ENCODE measurements at regions not wholly inside any gene's neighbourhood (a gene's known extent, or its start where the extent isn't known, plus 50 kb on each side); places are given as distances from the start of the nearest gene placed in this dataset.
A peak's percentile ranks its signal among the peaks of the same experiment; 100 is the strongest.

- DNase-seq, result no peak
Observed at GRCh38 chr5:90185897-90186468, 223.6 kb downstream of the CETN3 start.

- DNase-seq, result no peak
Observed at GRCh38 chr5:90184764-90185163, 224.8 kb downstream of the CETN3 start.

DNA sequence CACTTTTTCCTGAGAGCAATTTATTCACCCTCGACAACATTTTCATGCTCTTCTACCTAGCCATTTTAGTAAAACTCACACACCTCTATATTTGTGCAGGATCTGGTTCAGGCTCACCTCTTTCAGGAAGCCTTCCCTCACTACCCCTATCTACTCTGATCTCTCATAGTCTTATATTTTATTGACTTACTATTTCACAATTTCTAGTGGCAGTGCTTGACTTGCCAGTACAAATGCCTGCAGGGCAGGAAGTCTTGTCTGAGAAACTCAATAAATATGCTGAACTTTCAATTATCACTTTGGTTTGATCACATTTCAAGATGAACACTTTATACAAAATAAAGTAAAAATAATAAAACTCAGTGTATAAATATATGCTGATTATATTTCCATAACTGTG, 226.8 kb downstream of the CETN3 start:
- DNase-seq, result no peak

- DNase-seq, result no peak
Observed at GRCh38 chr5:90174236-90174635, 235.3 kb downstream of the CETN3 start.

- DNase-seq, result no peak
Observed at GRCh38 chr5:90173299-90174030, 236.1 kb downstream of the CETN3 start.

DNA sequence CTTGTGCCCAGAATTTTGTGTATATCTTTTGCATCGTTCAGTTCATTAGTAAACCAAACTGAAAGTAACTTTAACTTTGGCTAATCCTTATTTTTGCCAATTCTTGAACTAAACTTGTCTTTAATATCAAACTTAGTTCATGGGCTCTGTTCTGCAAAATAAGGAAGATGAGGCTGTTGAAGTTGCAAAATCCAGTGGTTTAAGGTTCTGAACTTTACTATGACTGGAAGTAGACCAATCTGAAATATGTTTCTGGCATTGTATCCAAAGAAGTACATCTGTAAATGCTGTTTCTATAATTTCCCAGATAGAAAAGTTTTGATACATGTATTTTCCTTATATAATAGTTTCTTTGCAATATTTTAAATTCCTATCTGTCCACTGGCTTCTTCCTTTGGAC, 238.1 kb downstream of the CETN3 start:
- DNase-seq, result peak; percentile 3 to 14

- peak in 1 of 2 donors; percentile 3 for DNase-seq
Observed at GRCh38 chr5:90170261-90170660, 239.3 kb downstream of the CETN3 start.

DNA sequence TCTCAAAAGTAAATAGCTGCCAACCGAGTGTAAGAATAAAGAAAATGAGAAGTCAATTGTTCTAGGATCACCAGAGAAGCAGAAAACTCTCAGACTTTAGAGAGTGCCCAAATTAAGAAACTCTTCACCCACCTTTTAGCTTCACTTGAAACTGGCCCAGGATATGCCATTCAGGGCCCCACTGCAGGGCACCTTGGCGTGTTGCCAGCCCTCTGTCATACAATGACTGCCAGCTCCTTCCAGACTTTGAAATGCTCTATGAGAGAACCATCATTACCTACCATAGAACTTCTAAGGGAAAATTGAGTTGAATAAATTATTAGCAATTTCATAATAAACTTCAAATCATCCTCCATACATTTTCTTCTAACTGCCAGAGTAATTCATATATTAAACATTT, 240.5 kb downstream of the CETN3 start:
- DNase-seq, result no peak

DNA sequence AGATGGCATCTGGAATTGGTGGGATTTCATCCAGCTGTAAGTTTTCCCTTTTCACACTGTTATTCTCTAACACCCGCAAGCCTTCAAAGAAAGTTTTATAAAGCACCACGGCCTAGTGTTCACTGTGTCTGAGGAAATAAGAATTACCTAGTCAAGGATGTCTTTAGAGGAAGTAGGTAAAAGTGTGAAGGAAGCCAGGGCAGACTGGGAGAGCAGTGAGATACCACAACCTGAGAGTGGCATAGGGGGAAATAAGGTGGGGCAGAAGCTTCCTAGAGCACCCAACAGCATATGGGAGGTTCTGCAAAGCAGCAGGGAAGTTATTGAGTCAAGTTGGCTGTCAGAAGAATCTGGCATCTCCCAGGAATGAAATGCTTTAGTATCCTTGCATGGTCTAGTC, 241.2 kb downstream of the CETN3 start:
- no peak for DNase-seq

GRCh38 chr5:90166816-90167215, 242.7 kb downstream of the CETN3 start:
- no peak for DNase-seq

DNA sequence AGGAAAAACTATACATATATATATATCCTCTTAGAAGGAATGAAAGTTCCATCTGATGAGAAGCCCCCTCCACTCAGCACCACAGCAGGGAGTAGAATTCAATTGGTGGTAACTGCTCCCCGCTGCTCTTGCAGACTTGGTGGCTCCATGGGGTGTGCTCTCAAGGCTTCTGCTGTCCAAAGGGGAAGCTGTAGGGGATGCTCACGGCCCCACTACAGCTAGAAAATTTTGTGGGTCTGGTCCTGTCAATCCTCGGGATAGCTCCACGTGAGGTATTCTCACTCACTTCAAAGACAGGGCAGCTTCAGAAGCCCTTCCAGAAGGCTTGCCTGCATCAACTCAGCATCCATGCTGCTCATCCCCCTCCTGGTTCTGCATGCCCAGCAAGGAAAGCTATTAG, 247.2 kb downstream of the CETN3 start:
- DNase-seq, result no peak

DNA sequence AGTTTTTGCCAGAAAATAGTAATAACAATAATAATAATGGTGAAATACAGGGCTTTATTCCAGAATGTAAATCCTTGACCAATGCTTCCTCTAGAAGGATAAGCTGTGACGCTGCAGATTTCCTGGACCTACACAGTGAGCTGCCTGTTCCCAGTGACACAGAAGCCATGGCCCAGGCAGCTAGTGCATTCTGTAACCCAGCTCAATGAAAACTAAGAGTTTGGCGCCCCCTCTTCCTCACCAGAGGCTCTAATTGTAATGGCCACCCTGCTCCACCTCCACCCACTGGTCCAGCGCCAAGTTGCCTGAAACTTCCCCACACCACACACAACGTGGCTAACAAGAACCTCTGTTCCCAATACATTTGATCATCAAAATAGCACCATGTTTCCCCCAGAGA, 248.1 kb downstream of the CETN3 start:
- DNase-seq, result peak; percentile 25 to 45

- no peak for DNase-seq
Observed at GRCh38 chr5:90158131-90158530, 251.4 kb downstream of the CETN3 start.

- no peak for DNase-seq
Observed at GRCh38 chr5:90153031-90153430, 256.5 kb downstream of the CETN3 start.

GRCh38 chr5:90144625-90145327, 264.8 kb downstream of the CETN3 start:
- DNase-seq, result no peak

DNA sequence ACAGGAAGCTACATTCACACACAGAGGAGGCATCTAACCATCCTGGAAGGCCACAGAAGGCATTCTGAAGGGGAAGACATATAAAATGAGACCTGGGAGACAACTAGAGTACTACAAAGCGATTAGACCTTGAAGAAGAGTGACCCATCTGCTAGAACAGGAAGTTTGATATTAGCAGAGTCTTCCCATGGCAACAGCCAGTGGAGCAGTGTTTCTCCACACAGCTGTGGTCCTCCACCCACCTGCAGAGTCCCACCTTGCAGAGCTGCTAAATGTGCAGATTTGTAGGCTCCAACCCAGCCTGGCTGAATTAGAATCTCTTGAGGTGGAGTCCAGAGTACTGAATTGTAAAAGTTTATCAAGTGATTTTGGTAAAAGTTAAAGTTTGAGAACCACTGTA, 267.0 kb downstream of the CETN3 start:
- DNase-seq, result no peak

DNA sequence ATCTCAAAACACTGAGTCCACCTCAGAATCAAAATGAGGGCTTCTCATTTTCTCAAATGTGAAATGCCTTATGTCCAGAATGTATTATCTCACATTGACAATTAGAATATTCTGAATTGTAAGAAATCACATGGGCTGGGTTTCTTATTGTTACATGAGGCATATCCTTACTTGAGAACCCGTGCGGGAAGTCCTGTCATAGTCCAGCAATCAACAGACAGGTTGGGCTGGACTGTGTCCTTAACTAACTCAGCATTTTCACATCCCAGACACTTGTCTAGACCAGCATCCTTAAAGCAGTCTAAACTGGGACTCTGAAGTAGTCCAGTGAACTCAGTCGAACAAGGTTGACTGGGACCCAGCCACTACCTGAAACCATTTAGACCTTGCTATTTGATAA, 267.6 kb downstream of the CETN3 start:
- no peak for DNase-seq

GRCh38 chr5:90136952-90137528, 272.5 kb downstream of the CETN3 start:
- DNase-seq, result no peak

DNA sequence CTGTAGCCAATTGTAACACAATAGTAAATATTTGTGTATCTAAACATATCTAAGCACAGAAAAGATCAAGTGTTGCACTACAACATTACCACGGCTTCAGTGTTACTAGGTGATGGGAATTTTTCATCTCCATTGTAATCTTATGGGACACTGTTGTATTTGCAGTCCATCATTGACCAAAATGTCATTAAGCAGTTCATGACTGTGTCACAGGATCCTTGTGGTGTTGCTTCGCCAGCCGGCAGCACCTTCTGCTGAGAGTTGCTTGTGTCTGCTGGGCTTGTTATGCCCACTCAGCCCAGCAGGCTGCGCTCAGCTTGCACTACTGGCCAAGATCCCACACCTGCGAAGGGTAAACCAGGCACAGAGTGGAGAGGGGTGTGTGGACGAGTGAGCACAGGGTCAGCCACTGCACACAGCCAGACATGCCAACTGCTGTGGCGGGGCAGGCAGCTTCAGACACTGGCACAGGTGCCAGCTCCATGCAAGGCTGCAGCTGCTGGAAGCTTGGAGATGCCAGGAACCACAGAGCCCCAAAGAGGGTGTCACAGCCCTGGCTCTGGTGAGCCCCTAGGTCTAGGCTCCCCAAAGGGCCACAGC, 273.7 kb downstream of the CETN3 start:
- no peak for DNase-seq

DNA sequence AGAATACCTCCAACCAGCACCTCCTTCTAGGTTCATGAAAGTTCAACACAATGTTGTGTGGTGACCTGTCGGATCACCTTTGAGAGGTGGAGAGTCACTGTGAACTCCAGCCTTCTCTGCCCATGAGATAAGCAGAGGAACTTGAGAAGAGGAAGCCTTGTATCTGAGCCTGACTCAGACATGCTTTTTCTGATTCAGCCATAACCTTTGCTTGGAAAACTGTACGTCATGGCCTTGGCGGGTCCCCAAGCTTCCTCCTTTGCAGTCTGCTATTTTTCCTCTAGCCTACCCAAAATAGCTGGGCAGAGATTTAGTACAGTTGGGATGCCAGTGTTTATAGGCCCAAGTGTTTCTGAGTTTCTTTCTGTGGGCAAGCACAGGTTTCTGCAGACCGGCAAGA, 274.7 kb downstream of the CETN3 start:
- peak; percentile 51 to 55 for DNase-seq

- DNase-seq, result no peak
Observed at GRCh38 chr5:90134381-90134780, 275.2 kb downstream of the CETN3 start.

DNA sequence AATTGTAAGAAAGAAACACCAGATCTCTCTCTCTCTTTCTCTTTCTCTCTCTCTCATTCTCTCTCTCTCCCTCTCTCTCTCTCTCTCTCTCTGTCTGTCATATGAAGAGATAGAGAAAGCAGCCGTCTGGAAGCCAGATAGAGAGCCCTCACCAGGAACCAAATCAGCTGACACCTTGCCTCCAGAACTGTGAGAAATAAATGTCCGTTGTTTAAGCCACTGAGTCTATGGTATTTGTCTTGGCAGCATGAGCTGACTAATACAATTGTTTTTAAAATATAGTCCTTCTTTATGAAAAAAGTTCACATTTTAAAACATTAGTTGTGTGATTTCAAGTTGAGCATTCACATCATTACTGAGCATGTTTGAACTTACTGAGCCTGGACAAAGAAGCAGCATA, 275.6 kb downstream of the CETN3 start:
- DNase-seq, result no peak

DNA sequence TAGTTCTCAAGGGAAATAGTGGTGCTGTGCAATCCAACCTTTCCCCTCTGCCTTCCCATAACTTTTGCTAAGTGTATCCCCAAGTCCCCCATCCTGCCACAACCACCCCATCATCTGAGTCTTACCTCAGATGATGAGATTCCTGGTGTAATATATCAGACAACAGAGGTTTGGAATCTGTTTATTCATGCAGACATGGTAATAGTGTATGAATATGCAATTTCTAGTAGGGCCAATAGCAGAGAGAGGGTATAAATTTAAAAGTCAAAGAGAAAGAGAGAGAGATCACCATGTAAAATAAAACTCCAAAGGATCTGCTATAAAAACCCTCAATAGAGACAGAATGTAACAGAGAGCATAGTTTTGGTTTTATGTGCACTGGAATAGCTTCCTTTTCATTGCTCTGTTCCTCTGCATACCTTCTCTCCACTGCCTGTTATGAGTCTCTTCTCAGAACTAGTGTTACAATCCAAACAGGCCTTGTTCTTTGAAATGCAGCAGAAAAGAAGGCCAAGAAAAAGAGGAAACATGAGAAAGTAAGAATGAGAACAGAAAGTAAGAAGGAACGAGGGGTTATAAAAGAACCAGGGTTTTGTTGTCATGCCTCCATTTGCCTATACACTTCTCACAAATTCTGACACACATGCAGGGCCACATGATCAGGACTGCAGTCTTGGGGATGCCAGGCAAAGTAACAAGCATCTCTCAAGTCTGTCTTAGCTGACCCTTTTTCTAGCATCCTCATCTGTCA, 278.0 kb downstream of the CETN3 start:
- peak; percentile 7 to 11 for DNase-seq
